Motor neuron (in vitro differentiated cells): ENCODE measurements at regions not wholly inside any gene's neighbourhood (a gene's known extent, or its start where the extent isn't known, plus 50 kb on each side); places are given as distances from the start of the nearest gene placed in this dataset.
"Not testable (repeated sequence)": the region's sequence is repeated elsewhere in the genome, so short reads cannot be mapped to it uniquely, and the experiment has no call there.

Experiments used
- ATAC-seq, 8 experiments: fragments of 200-7000 bp; cut with Tn5 transposase; replicated peaks in 6 of 8; 2 replicates each; pipeline ENCODE4 v1.8.0; 2021; ENCODE audit warnings: mild to moderate bottlenecking in 8 of 8, moderate library complexity in 8 of 8
- H3K27ac ChIP-seq, 2 donors: fragments of 250-450 bp; sonication (Bioruptor Pico); 2 replicates each; pipeline ENCODE4 v1.9.0; 2021; ENCODE audit warnings: antibody characterized with exemption in 2 of 2, mild to moderate bottlenecking in 2 of 2, moderate library complexity in 1 of 2
- H3K4me1 ChIP-seq, 2 donors: fragments of 250-450 bp; sonication (Bioruptor Pico); replicated peaks in 1 of 2; 2 replicates each; pipeline ENCODE4 v1.6.1; 2021; ENCODE audit warnings: antibody characterized with exemption in 2 of 2, mild to moderate bottlenecking in 2 of 2, moderate library complexity in 1 of 2
- H3K4me3 ChIP-seq, 5 donors: fragments of 250-450 bp; sonication (Bioruptor Pico); 2 replicates each; pipeline ENCODE4 v1.9.0; 2021; ENCODE audit warnings: antibody characterized with exemption in 5 of 5, mild to moderate bottlenecking in 5 of 5, moderate library complexity in 4 of 5
- WGBS, 10 experiments: fragments of 450-650 bp; shearing (Covaris generic); methylation state at CpG; one replicate each; pipeline ENCODE4 v1.0.0; 2022; 5-methylcytosine and 5-hydroxymethylcytosine counted together
- in situ Hi-C, 9 experiments: fragments of 400-800 bp; cut with MboI; loops; one replicate each; pipeline ENCODE4 v1.15.0; 2021; ENCODE audit warnings: low sequenced_read_pairs in 9 of 9, low pct_unique_long_range_greater_than_20kb in 2 of 9; ENCODE audit not compliant: unreplicated experiment in 9 of 9

- in situ Hi-C loops, result no loop called here
- WGBS, 10 experiments, result 0 to 81% (median 69%) methylated on average over 1 to 2 of the region's 2 CpGs; no CpG with 5 or more reads in 3 of the 10 experiments
- Histone ChIP-seq H3K27ac (no peak overlapping the region), H3K4me3 (no peak overlapping the region), H3K4me1 (no peaks in the 10 kb centered on the region)
- no peak for ATAC-seq
Measured at GRCh38 chr18:70582981-70583380, 294.1 kb downstream of the SOCS6 start.

GRCh38 chr18:70578480-70578879, 289.6 kb downstream of the SOCS6 start:
- no peak overlapping the region for H3K27ac ChIP-seq
- peak in 2 of 8 experiments; percentile 28 to 32 for ATAC-seq
- H3K4me1 ChIP-seq, result peaks cover 0 to 4% of the 10 kb centered on the region in 2 donors
- H3K4me3 ChIP-seq, result no peak overlapping the region
- in situ Hi-C loops, result no loop called here
- WGBS, 10 experiments, result 0 to 75% (median 46%) methylated on average over 2 to 6 of the region's 6 CpGs; no CpG with 5 or more reads in 3 of the 10 experiments

- no peak overlapping the region for H3K27ac ChIP-seq
- H3K4me3 ChIP-seq, result no peak overlapping the region
- WGBS, 10 experiments, result 6 to 100% (median 76%) methylated on average over 1 to 4 of the region's 4 CpGs
- in situ Hi-C loops, result no loop called here
- ATAC-seq, result peak in 1 of 8 experiments; percentile 35
- H3K4me1 ChIP-seq, result peaks cover 0 to 4% of the 10 kb centered on the region in 2 donors
Measured at GRCh38 chr18:70577023-70577420, 288.2 kb downstream of the SOCS6 start.

GRCh38 chr18:70576276-70577022, 287.6 kb downstream of the SOCS6 start:
- no peak overlapping the region for H3K4me3 ChIP-seq
- ATAC-seq, result no peak
- peaks cover 0 to 4% of the 10 kb centered on the region in 2 donors for H3K4me1 ChIP-seq
- 0 to 69% (median 34%) methylated on average over 1 to 9 of the region's 9 CpGs for WGBS, 10 experiments
- H3K27ac ChIP-seq, result no peak overlapping the region
- in situ Hi-C loops, result no loop called here

- in situ Hi-C loops, H3K27ac ChIP-seq, H3K4me1 ChIP-seq, H3K4me3 ChIP-seq, ATAC-seq: not testable (repeated sequence)
Measured at GRCh38 chr18:70574951-70575350, 286.1 kb downstream of the SOCS6 start.

GRCh38 chr18:70569647-70570046, 280.8 kb downstream of the SOCS6 start:
- H3K4me3 ChIP-seq, H3K27ac ChIP-seq, H3K4me1 ChIP-seq, in situ Hi-C loops, ATAC-seq: not testable (repeated sequence)
- WGBS, 10 experiments, result no CpG with 5 or more reads among the region's 24 CpGs

- no peak for ATAC-seq
- H3K4me3 ChIP-seq, result no peak overlapping the region
- WGBS, 10 experiments, result 0 to 100% (median 36%) methylated on average over 1 to 2 of the region's 2 CpGs; no CpG with 5 or more reads in 2 of the 10 experiments
Measured at GRCh38 chr18:70559446-70559845, 270.6 kb downstream of the SOCS6 start.

GRCh38 chr18:70558371-70558770, 269.5 kb downstream of the SOCS6 start:
- no peak for ATAC-seq
- in situ Hi-C loops, result no loop called here
- no peak overlapping the region for H3K27ac ChIP-seq
- peaks cover 9 to 20% of the 10 kb centered on the region in 2 donors for H3K4me1 ChIP-seq
- no peak overlapping the region for H3K4me3 ChIP-seq
- 0 to 100% (median 80%) methylated on average over 1 of the region's 1 CpG; no CpG with 5 or more reads in 2 of the 10 experiments for WGBS, 10 experiments

More at GRCh38 chr18:70559446-70559845, 270.6 kb downstream of the SOCS6 start:
- in situ Hi-C loops, result no loop called here
- H3K4me1 ChIP-seq, result peaks cover 2 to 9% of the 10 kb centered on the region in 2 donors
- H3K27ac ChIP-seq, result no peak overlapping the region

- no peak overlapping the region for H3K4me3 ChIP-seq
- H3K27ac ChIP-seq, result no peak overlapping the region
- peak in 4 of 8 experiments; percentile 64 to 84 (median 79) for ATAC-seq
- in situ Hi-C loops, result no loop called here
- peaks cover 9 to 22% of the 10 kb centered on the region in 2 donors for H3K4me1 ChIP-seq
- 0 to 100% (median 36%) methylated on average over 1 to 2 of the region's 2 CpGs for WGBS, 10 experiments
Measured at GRCh38 chr18:70554854-70555445, 266.1 kb downstream of the SOCS6 start.

GRCh38 chr18:70553936-70554260, 265.1 kb downstream of the SOCS6 start:
- H3K27ac ChIP-seq, result peak overlapping the region in 1 of 2 donors; percentile 9
- WGBS, 10 experiments, result 0 to 44% (median 21%) methylated on average over 1 to 3 of the region's 3 CpGs; no CpG with 5 or more reads in 1 of the 10 experiments
- in situ Hi-C loops, result no loop called here
- H3K4me3 ChIP-seq, result peak overlapping the region in 1 of 5 donors; percentile 12
- ATAC-seq, result peak in 4 of 8 experiments; percentile 54 to 66 (median 63)
- peaks cover 9 to 22% of the 10 kb centered on the region in 2 donors for H3K4me1 ChIP-seq

- peak overlapping the region in 1 of 2 donors; percentile 9 for H3K27ac ChIP-seq
- peak overlapping the region in 1 of 5 donors; percentile 12 for H3K4me3 ChIP-seq
- in situ Hi-C loops, result no loop called here
- WGBS, 10 experiments, result 0 to 83% (median 56%) methylated on average over 2 to 10 of the region's 10 CpGs
- peaks cover 9 to 22% of the 10 kb centered on the region in 2 donors for H3K4me1 ChIP-seq
- peak in 4 of 8 experiments; percentile 14 to 48 (median 39) for ATAC-seq
Measured at GRCh38 chr18:70553245-70553935, 264.5 kb downstream of the SOCS6 start.

GRCh38 chr18:70536370-70537062, 247.7 kb downstream of the SOCS6 start:
- WGBS, 10 experiments, result 16 to 100% (median 68%) methylated on average over 1 to 6 of the region's 6 CpGs
- in situ Hi-C loops, result no loop called here
- ATAC-seq, result no peak
- Histone ChIP-seq H3K4me3 (no peak overlapping the region), H3K4me1 (no peaks in the 10 kb centered on the region), H3K27ac (no peak overlapping the region)

- in situ Hi-C loops, result no loop called here
- Histone ChIP-seq H3K4me1 (no peaks in the 10 kb centered on the region), H3K27ac (no peak overlapping the region), H3K4me3 (no peak overlapping the region)
- 26 to 100% (median 60%) methylated on average over 2 to 5 of the region's 5 CpGs for WGBS, 10 experiments
- ATAC-seq, result no peak
Measured at GRCh38 chr18:70535041-70535440, 246.2 kb downstream of the SOCS6 start.
